HCT116 (cell line): ENCODE measurements at regions not wholly inside any gene's neighbourhood (a gene's known extent, or its start where the extent isn't known, plus 50 kb on each side); places are given as distances from the start of the nearest gene placed in this dataset.

Experiments used
- ATAC-seq: fragments of 200-7000 bp; cut with Tn5 transposase; 2 replicates; pipeline ENCODE4 v1.9.1; 2020; ENCODE audit warnings: mild to moderate bottlenecking, moderate library complexity
- BruUV-seq: library from RNA; stranded (reverse); fragments of 400-500 nt; replicated peaks from 2 replicates; lab custom pipeline; 2021; lab: Mats Ljungman, UMichigan
- CTCF ChIA-PET: fragments of 300-600 bp; sonication (Branson Sonifier 250); formaldehyde crosslinking; loops from one replicate; lab custom pipeline; 2021; ENCODE audit warnings: antibody characterized with exemption; lab: Charles Lee
- POLR2A ChIA-PET: fragments of 300-600, 350-600 bp; sonication (Branson Sonifier 250); formaldehyde crosslinking; loops from one replicate; lab custom pipeline; 2021; ENCODE audit warnings: antibody characterized with exemption; lab: Charles Lee
- RAD21 ChIA-PET, 2 experiments: fragments of 300-600 bp; sonication (Branson Sonifier 250); formaldehyde crosslinking; loops; one replicate each; lab custom pipeline; 2023; ENCODE audit warnings: low total read pairs in 2 of 2; ENCODE audit not compliant: uncharacterized antibody in 2 of 2, unreplicated experiment in 2 of 2, low non-redundant PET in 1 of 2; lab: Charles Lee
- DNase-seq: peaks from one replicate; pipeline ENCODE4 v3.0.0-alpha.2; 2010; ENCODE audit warnings: low read depth, low spot score
- H2AFZ ChIP-seq: fragments of 200-600 bp; shearing (Covaris generic), sonication (generic); 2 replicates; pipeline ENCODE4 v1.6.1; 2017; ENCODE audit warnings: low read depth, mixed run types, mixed read lengths, antibody characterized with exemption, low read length; ENCODE audit not compliant: poor library complexity, severe bottlenecking
- H3K27ac ChIP-seq: 2 replicates; pipeline ENCODE4 v1.5.1; 2012; ENCODE audit warnings: low read depth, low read length
- H3K27me3 ChIP-seq: fragments of 200-600 bp; sonication (generic); 2 replicates; pipeline ENCODE4 v1.6.1; 2016; ENCODE audit warnings: mixed run types, low read length, mixed read lengths; ENCODE audit not compliant: insufficient read depth
- H3K36me3 ChIP-seq, 2 experiments: fragments of 200-500 bp in 1 of 2; fragments of 200-600 bp in 1 of 2; sonication (Bioruptor generic) in 1 of 2; sonication (generic) in 1 of 2; 2 replicates each; pipeline versions ENCODE4 v1.5.1 to v1.6.1; 2014 to 2016; ENCODE audit warnings: low read length in 2 of 2, inconsistent platforms in 1 of 2, mixed read lengths in 1 of 2, mixed run types in 1 of 2; ENCODE audit not compliant: insufficient read depth in 2 of 2, control insufficient read depth in 1 of 2
- H3K4me1 ChIP-seq, 2 experiments: fragments of 200-600 bp in 1 of 2; sonication (generic) in 1 of 2; 2 replicates each; pipeline versions ENCODE4 v1.5.1 to v1.6.1; 2012 to 2017; ENCODE audit warnings: low read length in 2 of 2, inconsistent platforms in 1 of 2, mild to moderate bottlenecking in 1 of 2, mixed read lengths in 1 of 2, mixed run types in 1 of 2, moderate library complexity in 1 of 2; ENCODE audit not compliant: insufficient read depth in 2 of 2, control insufficient read depth in 1 of 2
- H3K4me2 ChIP-seq: fragments of 200-600 bp; sonication (generic); 2 replicates; pipeline ENCODE4 v1.6.1; 2017; ENCODE audit warnings: mixed run types, low read length, mixed read lengths
- H3K4me3 ChIP-seq, 2 experiments: fragments of 200-600 bp in 1 of 2; sonication (generic) in 1 of 2; replicated peaks in 1 of 2; 2 replicates each; pipeline ENCODE4 v1.5.1; 2011 to 2016; ENCODE audit warnings: low read length in 2 of 2, control low read depth in 1 of 2, low read depth in 1 of 2, mild to moderate bottlenecking in 1 of 2, mixed read lengths in 1 of 2, mixed run types in 1 of 2
- H3K79me2 ChIP-seq: fragments of 200-600 bp; sonication (generic); 2 replicates; pipeline ENCODE4 v1.6.1; 2017; ENCODE audit warnings: mild to moderate bottlenecking, mixed run types, low read length, moderate library complexity, mixed read lengths; ENCODE audit not compliant: insufficient read depth
- H3K9ac ChIP-seq: fragments of 200-600 bp; sonication (generic); 2 replicates; pipeline ENCODE4 v1.6.1; 2016; ENCODE audit warnings: low read length, mixed read lengths
- H3K9me2 ChIP-seq: fragments of 200-600 bp; sonication (generic), shearing (Covaris generic); 2 replicates; pipeline ENCODE4 v1.6.1; 2017; ENCODE audit warnings: mixed run types, mild to moderate bottlenecking, moderate library complexity; ENCODE audit not compliant: insufficient read depth
- H3K9me3 ChIP-seq, 2 experiments: fragments of 200-500 bp in 1 of 2; fragments of 200-600 bp in 1 of 2; sonication (Bioruptor generic) in 1 of 2; sonication (generic) in 1 of 2; 2 replicates each; pipeline ENCODE4 v1.6.1; 2014 to 2017; ENCODE audit warnings: low read length in 2 of 2, mixed read lengths in 2 of 2, inconsistent platforms in 1 of 2, low read depth in 1 of 2, mild to moderate bottlenecking in 1 of 2, mixed run types in 1 of 2, moderate library complexity in 1 of 2; ENCODE audit not compliant: control insufficient read depth in 1 of 2, insufficient read depth in 1 of 2
- H4K20me1 ChIP-seq: fragments of 200-600 bp; sonication (generic), shearing (Covaris generic); 2 replicates; pipeline ENCODE4 v1.6.1; 2017; ENCODE audit warnings: mixed run types, mild to moderate bottlenecking, moderate library complexity; ENCODE audit not compliant: insufficient read depth
- EZH2 ChIP-seq: fragments of 200-600 bp; sonication (generic); IDR thresholded peaks from 2 replicates; pipeline ENCODE4 v1.6.1; 2017; ENCODE audit warnings: antibody characterized with exemption, mixed run types
- POLR2AphosphoS5 ChIP-seq: IDR thresholded peaks from 2 replicates; pipeline ENCODE4 v1.6.1; 2011; ENCODE audit warnings: mild to moderate bottlenecking, low read depth, low read length, moderate library complexity
- RAD21 ChIP-seq: IDR thresholded peaks from 2 replicates; pipeline ENCODE4 v1.6.1; 2012; ENCODE audit warnings: low read depth, mild to moderate bottlenecking
- SIN3A ChIP-seq: IDR thresholded peaks from 2 replicates; pipeline ENCODE4 v1.6.1; 2012; ENCODE audit warnings: low read depth
- SRF ChIP-seq: IDR thresholded peaks from 2 replicates; pipeline ENCODE4 v1.6.1; 2012; ENCODE audit warnings: low read depth
- TCF7L2 ChIP-seq: IDR thresholded peaks from 2 replicates; pipeline ENCODE4 v1.7.0; 2011; ENCODE audit warnings: borderline replicate concordance, inconsistent platforms; ENCODE audit not compliant: insufficient read depth, insufficient read length; ENCODE audit errors: extremely low read depth
- YY1 ChIP-seq: IDR thresholded peaks from 2 replicates; pipeline ENCODE4 v1.6.1; 2011; ENCODE audit warnings: low read length, low read depth, moderate library complexity, mild to moderate bottlenecking; ENCODE audit not compliant: insufficient replicate concordance; ENCODE audit errors: extremely low read depth
- ZFX ChIP-seq: fragments of 450-650 bp; IDR thresholded peaks from 2 replicates; pipeline ENCODE4 v1.6.1; 2017
- ZNF274 ChIP-seq: fragments of 200-500 bp; sonication (Bioruptor generic); IDR thresholded peaks from 2 replicates; pipeline ENCODE4 v1.6.1; 2014; ENCODE audit warnings: mild to moderate bottlenecking, low read depth, low read length, inconsistent platforms
- intact Hi-C: fragments of 100-400 bp; cut with micrococcal nuclease; formaldehyde crosslinking; loops from 2 replicates; pipeline ENCODE4 v1.10.0; 2022
- TF ChIP-seq, protein P1 (sequence below), 3 experiments: fragments of 200-600 bp in 1 of 3; sonication (generic) in 1 of 3; IDR thresholded peaks in 2 of 3; conservative IDR thresholded peaks in 1 of 3; 2 replicates each; pipeline ENCODE4 v1.5.1; 2012 to 2017; ENCODE audit warnings: low read depth in 2 of 3, low read length in 2 of 3, antibody characterized with exemption in 1 of 3, borderline replicate concordance in 1 of 3, control low read depth in 1 of 3, mild to moderate bottlenecking in 1 of 3, mixed read lengths in 1 of 3, mixed run types in 1 of 3, moderate library complexity in 1 of 3; ENCODE audit not compliant: insufficient read depth in 1 of 3
- TF ChIP-seq, protein P2 (sequence below): IDR thresholded peaks from 2 replicates; pipeline ENCODE4 v1.6.1; 2012; ENCODE audit warnings: low read depth
- TF ChIP-seq, protein P3 (sequence below): IDR thresholded peaks from 2 replicates; pipeline ENCODE4 v1.6.1; 2012

DNA sequence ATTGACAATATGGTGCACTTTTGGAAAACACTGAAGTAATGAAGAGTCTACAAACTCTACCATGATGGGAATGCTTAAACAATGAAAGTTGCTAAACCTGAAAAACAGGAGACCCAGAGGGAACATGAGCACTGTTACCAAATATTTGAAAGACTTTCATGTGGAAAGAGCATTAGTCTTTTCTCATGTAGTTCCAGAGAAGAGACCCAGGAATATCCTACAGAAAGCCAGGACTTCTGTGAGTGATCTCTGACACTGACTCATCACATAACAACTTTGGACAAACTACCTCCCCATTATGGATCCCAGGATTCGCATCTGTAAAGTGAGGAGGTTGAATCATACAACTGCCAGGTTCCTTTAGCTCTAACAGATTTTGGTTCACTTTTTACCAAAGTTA, 62.2 kb downstream of the FAM181B start (continued):
- TF ChIP-seq, protein P1, sequence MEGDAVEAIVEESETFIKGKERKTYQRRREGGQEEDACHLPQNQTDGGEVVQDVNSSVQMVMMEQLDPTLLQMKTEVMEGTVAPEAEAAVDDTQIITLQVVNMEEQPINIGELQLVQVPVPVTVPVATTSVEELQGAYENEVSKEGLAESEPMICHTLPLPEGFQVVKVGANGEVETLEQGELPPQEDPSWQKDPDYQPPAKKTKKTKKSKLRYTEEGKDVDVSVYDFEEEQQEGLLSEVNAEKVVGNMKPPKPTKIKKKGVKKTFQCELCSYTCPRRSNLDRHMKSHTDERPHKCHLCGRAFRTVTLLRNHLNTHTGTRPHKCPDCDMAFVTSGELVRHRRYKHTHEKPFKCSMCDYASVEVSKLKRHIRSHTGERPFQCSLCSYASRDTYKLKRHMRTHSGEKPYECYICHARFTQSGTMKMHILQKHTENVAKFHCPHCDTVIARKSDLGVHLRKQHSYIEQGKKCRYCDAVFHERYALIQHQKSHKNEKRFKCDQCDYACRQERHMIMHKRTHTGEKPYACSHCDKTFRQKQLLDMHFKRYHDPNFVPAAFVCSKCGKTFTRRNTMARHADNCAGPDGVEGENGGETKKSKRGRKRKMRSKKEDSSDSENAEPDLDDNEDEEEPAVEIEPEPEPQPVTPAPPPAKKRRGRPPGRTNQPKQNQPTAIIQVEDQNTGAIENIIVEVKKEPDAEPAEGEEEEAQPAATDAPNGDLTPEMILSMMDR (IDR thresholded peaks at IDR 0.05 in 2 of 3, conservative IDR thresholded peaks at IDR 0.05 in 1 of 3; ENCODE audit: borderline replicate concordance in 1 of 3, insufficient read depth in 1 of 3, low read depth in 2 of 3, low read length in 2 of 3): no peak
- TF ChIP-seq YY1 (no peak), EZH2 (no peak)
- TF ChIP-seq, protein P2, sequence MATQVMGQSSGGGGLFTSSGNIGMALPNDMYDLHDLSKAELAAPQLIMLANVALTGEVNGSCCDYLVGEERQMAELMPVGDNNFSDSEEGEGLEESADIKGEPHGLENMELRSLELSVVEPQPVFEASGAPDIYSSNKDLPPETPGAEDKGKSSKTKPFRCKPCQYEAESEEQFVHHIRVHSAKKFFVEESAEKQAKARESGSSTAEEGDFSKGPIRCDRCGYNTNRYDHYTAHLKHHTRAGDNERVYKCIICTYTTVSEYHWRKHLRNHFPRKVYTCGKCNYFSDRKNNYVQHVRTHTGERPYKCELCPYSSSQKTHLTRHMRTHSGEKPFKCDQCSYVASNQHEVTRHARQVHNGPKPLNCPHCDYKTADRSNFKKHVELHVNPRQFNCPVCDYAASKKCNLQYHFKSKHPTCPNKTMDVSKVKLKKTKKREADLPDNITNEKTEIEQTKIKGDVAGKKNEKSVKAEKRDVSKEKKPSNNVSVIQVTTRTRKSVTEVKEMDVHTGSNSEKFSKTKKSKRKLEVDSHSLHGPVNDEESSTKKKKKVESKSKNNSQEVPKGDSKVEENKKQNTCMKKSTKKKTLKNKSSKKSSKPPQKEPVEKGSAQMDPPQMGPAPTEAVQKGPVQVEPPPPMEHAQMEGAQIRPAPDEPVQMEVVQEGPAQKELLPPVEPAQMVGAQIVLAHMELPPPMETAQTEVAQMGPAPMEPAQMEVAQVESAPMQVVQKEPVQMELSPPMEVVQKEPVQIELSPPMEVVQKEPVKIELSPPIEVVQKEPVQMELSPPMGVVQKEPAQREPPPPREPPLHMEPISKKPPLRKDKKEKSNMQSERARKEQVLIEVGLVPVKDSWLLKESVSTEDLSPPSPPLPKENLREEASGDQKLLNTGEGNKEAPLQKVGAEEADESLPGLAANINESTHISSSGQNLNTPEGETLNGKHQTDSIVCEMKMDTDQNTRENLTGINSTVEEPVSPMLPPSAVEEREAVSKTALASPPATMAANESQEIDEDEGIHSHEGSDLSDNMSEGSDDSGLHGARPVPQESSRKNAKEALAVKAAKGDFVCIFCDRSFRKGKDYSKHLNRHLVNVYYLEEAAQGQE: no peak

DNA sequence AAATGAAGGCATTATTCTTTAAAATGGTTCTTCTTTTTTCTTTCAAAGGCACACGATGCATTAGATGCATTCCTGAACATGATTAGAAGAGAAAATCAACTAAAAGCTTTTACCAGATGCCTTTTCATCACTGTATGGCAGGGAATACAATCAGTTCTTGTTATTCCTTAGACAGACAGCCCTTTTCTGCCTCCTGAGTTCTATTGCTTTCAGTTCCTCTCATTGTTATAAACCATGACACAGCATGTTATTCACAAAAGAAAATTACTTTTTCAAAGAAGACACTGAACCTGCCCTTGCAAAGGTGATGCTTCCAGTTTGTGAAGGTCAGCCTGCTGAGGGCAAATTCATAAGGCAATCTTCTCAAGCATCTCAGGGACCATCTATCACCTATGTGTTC, 70.1 kb downstream of the FAM181B start:
- no peaks in the 10 kb centered on the region for H3K79me2 ChIP-seq
- BruUV-seq: no TSS peak
- ChIA-PET POLR2A (no interaction called here), RAD21 (no interaction called here), CTCF (no interaction called here)
- H3K4me1 ChIP-seq: no peaks in the 10 kb centered on the region
- no peak for DNase-seq
- H3K4me2 ChIP-seq: no peak overlapping the region
- no peak overlapping the region for H3K27ac ChIP-seq
- ATAC-seq: no peak
- intact Hi-C loops: no loop called here
- no peaks in the 10 kb centered on the region for H3K27me3 ChIP-seq
- H4K20me1 ChIP-seq: no peaks in the 10 kb centered on the region
- H3K9me2 ChIP-seq: no peaks in the 10 kb centered on the region
- H3K9me3 ChIP-seq: no peaks in the 10 kb centered on the region
- H3K4me3 ChIP-seq: no peak overlapping the region
- no peaks in the 10 kb centered on the region for H3K36me3 ChIP-seq
- no peak overlapping the region for H3K9ac ChIP-seq
- no peak overlapping the region for H2AFZ ChIP-seq
- no peak for TF ChIP-seq ZFX
- TF ChIP-seq RAD21: no peak
- no peak for TF ChIP-seq ZNF274
- TF ChIP-seq SRF: no peak
- TF ChIP-seq, protein P1 (IDR thresholded peaks at IDR 0.05 in 2 of 3, conservative IDR thresholded peaks at IDR 0.05 in 1 of 3; ENCODE audit: borderline replicate concordance in 1 of 3, insufficient read depth in 1 of 3, low read depth in 2 of 3, low read length in 2 of 3): no peak
- TF ChIP-seq TCF7L2: no peak
- TF ChIP-seq, protein P2: no peak
- TF ChIP-seq, protein P3, sequence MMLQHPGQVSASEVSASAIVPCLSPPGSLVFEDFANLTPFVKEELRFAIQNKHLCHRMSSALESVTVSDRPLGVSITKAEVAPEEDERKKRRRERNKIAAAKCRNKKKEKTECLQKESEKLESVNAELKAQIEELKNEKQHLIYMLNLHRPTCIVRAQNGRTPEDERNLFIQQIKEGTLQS: no peak
- TF ChIP-seq POLR2AphosphoS5: no peak
- TF ChIP-seq SIN3A: no peak
